ENCODE measurements at regions not wholly inside any gene's neighbourhood (a gene's known extent, or its start where the extent isn't known, plus 50 kb on each side); places are given as distances from the start of the nearest gene placed in this dataset.
A peak's percentile ranks its signal among the peaks of the same experiment; 100 is the strongest.

GRCh38 chr14:89648510-89648909 lies 231.5 kb upstream of the FOXN3 start:
- ATAC-seq = no peak
- peaks cover 4% of the 10 kb centered on the region for H3K36me3 Mint-ChIP-seq (ENCODE audit: low read depth)
- no peak overlapping the region for H3K4me3 Mint-ChIP-seq
- DNase-seq = no peak
- H3K27me3 Mint-ChIP-seq = no peaks in the 10 kb centered on the region
- no peaks in the 10 kb centered on the region for H3K4me1 Mint-ChIP-seq
- H3K9me3 ChIP-seq (ENCODE audit: control insufficient read depth, low read length, poor library complexity, severe bottlenecking) = no peaks in the 10 kb centered on the region
- no peak overlapping the region for H3K27ac Mint-ChIP-seq

- H3K9me3 ChIP-seq (ENCODE audit: control insufficient read depth, low read length, poor library complexity, severe bottlenecking) = no peaks in the 10 kb centered on the region
- Mint-ChIP-seq H3K36me3 (ENCODE audit: low read depth) (peaks cover 4% of the 10 kb centered on the region), H3K27me3 (no peaks in the 10 kb centered on the region), H3K4me3 (no peak overlapping the region), H3K27ac (no peak overlapping the region), H3K4me1 (peaks cover 2% of the 10 kb centered on the region)
- DNase-seq (no peak), ATAC-seq (no peak)
Observed at GRCh38 chr14:89646971-89647370, 229.9 kb upstream of the FOXN3 start.

- Mint-ChIP-seq H3K36me3 (ENCODE audit: low read depth) (peaks cover 4% of the 10 kb centered on the region), H3K27ac (no peak overlapping the region), H3K4me3 (no peak overlapping the region), H3K4me1 (peaks cover 15% of the 10 kb centered on the region), H3K27me3 (no peaks in the 10 kb centered on the region)
- no peak for ATAC-seq
- DNase-seq = no peak
- H3K9me3 ChIP-seq (ENCODE audit: control insufficient read depth, low read length, poor library complexity, severe bottlenecking) = no peaks in the 10 kb centered on the region
Observed at GRCh38 chr14:89644641-89645040, 227.6 kb upstream of the FOXN3 start.

- H3K4me3 Mint-ChIP-seq = peak overlapping the region; percentile 81
- H3K27me3 Mint-ChIP-seq = no peaks in the 10 kb centered on the region
- DNase-seq = no peak
- peaks cover 2% of the 10 kb centered on the region for H3K36me3 Mint-ChIP-seq (ENCODE audit: low read depth)
- peak; percentile 93 for ATAC-seq
- H3K9me3 ChIP-seq (ENCODE audit: control insufficient read depth, low read length, poor library complexity, severe bottlenecking) = no peaks in the 10 kb centered on the region
- peak overlapping the region; percentile 85 for H3K27ac Mint-ChIP-seq
- peaks cover 28% of the 10 kb centered on the region for H3K4me1 Mint-ChIP-seq
Observed at GRCh38 chr14:89641495-89642175, 224.6 kb upstream of the FOXN3 start.

DNA sequence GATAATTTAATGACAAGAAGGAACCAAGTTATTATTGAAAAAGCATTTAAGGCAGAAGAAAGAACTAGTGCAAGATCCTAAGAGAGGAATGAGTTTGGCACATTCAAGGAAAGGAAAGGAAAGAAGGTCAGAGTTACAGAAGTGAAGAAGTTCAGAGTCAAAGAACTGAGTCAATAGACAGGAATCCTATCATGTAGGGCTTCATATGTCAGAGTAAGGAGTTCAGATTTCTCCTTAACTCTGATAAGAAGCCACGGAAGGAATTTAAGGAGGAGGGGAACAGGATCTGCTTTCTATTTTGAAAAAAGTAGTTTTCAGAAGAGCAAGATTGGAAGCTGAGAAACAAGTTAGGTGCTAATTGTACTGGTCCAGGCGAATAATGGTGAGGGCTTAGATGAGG lies 223.1 kb upstream of the FOXN3 start:
- Mint-ChIP-seq H3K4me3 (no peak overlapping the region), H3K36me3 (ENCODE audit: low read depth) (peaks cover 2% of the 10 kb centered on the region), H3K27me3 (no peaks in the 10 kb centered on the region), H3K27ac (peak overlapping the region; percentile 85), H3K4me1 (peaks cover 28% of the 10 kb centered on the region)
- no peaks in the 10 kb centered on the region for H3K9me3 ChIP-seq (ENCODE audit: control insufficient read depth, low read length, poor library complexity, severe bottlenecking)
- no peak for ATAC-seq
- no peak for DNase-seq

DNA sequence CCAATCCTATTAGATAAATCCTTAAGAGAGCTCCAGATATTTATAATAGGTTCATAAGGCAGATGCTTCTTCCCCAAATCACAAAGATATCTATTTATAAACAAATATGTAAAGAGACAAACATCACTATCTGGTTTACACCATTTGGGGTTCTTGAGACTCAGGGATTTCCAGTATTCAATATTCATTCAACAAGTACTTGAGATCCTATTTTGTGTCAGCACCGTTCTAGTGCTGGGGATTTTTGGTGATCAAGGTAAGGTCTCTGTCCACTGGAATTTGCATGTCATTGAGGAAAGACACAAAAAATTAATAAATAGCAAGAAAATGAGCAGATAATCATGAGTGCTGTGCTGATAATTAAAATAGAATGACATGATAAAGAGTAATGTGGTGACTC lies 222.7 kb upstream of the FOXN3 start:
- peaks cover 2% of the 10 kb centered on the region for H3K36me3 Mint-ChIP-seq (ENCODE audit: low read depth)
- no peaks in the 10 kb centered on the region for H3K9me3 ChIP-seq (ENCODE audit: control insufficient read depth, low read length, poor library complexity, severe bottlenecking)
- no peaks in the 10 kb centered on the region for H3K27me3 Mint-ChIP-seq
- H3K4me1 Mint-ChIP-seq = peaks cover 28% of the 10 kb centered on the region
- peak overlapping the region; percentile 85 for H3K27ac Mint-ChIP-seq
- ATAC-seq (no peak), DNase-seq (no peak)
- H3K4me3 Mint-ChIP-seq = no peak overlapping the region

DNA sequence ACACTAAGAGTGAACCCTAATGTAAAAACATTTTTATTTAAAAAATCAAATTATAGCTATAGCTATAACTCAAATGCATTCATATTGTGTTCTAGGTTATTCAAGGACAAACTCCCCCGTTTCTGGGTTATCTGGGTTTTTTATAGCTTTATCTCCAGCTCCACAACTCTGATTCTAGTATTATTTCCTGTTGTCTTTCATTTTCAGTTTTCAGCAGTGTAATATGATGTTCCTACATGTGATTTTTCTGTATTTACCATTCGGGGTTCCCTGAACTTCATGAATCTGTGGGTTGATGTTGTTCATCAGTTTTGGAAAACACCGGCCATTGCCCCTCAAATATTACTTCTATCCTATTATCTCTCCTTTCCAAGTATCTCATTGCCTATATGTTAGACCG lies 221.9 kb upstream of the FOXN3 start:
- Mint-ChIP-seq H3K27me3 (no peaks in the 10 kb centered on the region), H3K4me1 (peaks cover 28% of the 10 kb centered on the region), H3K4me3 (peak overlapping the region; percentile 9), H3K27ac (peak overlapping the region; percentile 85), H3K36me3 (ENCODE audit: low read depth) (peaks cover 2% of the 10 kb centered on the region)
- DNase-seq = no peak
- no peaks in the 10 kb centered on the region for H3K9me3 ChIP-seq (ENCODE audit: control insufficient read depth, low read length, poor library complexity, severe bottlenecking)
- ATAC-seq = peak; percentile 32

GRCh38 chr14:89637581-89637980 lies 220.5 kb upstream of the FOXN3 start:
- no peaks in the 10 kb centered on the region for H3K9me3 ChIP-seq (ENCODE audit: control insufficient read depth, low read length, poor library complexity, severe bottlenecking)
- no peak overlapping the region for H3K27ac Mint-ChIP-seq
- H3K36me3 Mint-ChIP-seq (ENCODE audit: low read depth) = peaks cover 2% of the 10 kb centered on the region
- H3K27me3 Mint-ChIP-seq = no peaks in the 10 kb centered on the region
- ATAC-seq (no peak), DNase-seq (no peak)
- H3K4me1 Mint-ChIP-seq = peaks cover 27% of the 10 kb centered on the region
- no peak overlapping the region for H3K4me3 Mint-ChIP-seq

DNA sequence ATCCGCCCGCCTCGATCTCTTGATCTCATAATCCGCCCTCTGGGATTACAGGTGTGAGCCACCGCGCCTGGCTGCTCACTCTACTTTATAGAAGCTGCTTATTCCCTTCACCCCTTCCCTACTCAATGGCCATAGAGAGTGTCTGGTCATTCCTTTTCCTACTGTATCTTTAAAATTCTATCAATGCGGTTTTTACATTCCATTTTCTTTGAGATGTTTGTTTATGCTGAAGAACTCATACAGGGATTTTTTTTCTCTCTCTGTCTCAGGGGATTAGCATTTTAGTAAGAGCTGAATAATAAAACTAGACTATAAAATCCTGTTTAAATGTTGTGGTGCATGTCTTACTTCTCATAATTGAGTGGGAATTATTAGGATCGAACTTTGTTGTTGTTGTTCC lies 218.6 kb upstream of the FOXN3 start:
- ATAC-seq (no peak), DNase-seq (no peak)
- Mint-ChIP-seq H3K36me3 (ENCODE audit: low read depth) (peaks cover 5% of the 10 kb centered on the region), H3K4me3 (no peak overlapping the region), H3K27ac (no peak overlapping the region), H3K4me1 (peaks cover 21% of the 10 kb centered on the region), H3K27me3 (no peaks in the 10 kb centered on the region)
- H3K9me3 ChIP-seq (ENCODE audit: control insufficient read depth, low read length, poor library complexity, severe bottlenecking) = no peaks in the 10 kb centered on the region

DNA sequence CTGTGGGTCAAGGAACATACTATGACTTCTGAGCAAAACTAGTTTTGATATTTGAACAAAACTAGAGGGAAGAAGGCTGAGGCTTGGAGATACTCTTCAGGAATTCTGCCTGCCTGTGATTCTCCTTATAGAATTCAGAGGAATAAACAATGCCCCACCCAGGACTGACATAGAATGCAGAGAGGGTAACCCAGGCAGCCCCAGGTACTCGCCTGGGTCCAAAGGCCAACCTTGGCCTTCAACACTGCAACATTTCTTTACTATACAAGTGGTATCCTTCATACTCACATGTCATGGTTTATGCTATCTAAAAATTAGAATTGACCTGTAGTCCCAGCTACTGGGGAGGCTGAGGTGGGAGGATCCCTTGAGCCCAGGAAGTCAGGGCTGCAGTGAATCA lies 217.0 kb upstream of the FOXN3 start:
- H3K27me3 Mint-ChIP-seq = no peaks in the 10 kb centered on the region
- H3K36me3 Mint-ChIP-seq (ENCODE audit: low read depth) = peaks cover 3% of the 10 kb centered on the region
- H3K4me3 Mint-ChIP-seq = no peak overlapping the region
- H3K27ac Mint-ChIP-seq = no peak overlapping the region
- peaks cover 19% of the 10 kb centered on the region for H3K4me1 Mint-ChIP-seq
- ATAC-seq (no peak), DNase-seq (no peak)
- no peaks in the 10 kb centered on the region for H3K9me3 ChIP-seq (ENCODE audit: control insufficient read depth, low read length, poor library complexity, severe bottlenecking)

GRCh38 chr14:89630101-89630829 lies 213.2 kb upstream of the FOXN3 start:
- peaks cover 3% of the 10 kb centered on the region for H3K36me3 Mint-ChIP-seq (ENCODE audit: low read depth)
- no peak overlapping the region for H3K4me3 Mint-ChIP-seq

DNA sequence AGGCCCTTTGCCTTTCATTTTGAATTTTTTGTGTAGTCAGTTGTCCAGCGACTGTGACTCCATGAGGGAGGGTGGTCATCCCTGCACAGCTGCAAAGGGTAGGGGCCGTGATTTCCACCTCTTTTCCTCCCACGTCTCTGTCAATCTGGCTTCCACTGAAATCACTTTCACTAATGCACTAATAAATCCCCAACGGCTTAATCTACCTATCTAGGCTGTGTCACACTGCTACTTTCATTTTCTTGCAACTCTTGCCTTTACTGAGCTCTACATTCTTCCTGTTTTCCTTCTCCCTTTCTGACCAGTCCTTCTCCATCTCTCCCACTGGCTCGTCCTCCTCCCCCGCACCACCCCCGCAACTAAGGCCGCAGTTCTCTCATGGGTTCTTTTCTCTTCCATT lies 212.3 kb upstream of the FOXN3 start:
- no peak for DNase-seq
- Mint-ChIP-seq H3K27me3 (no peaks in the 10 kb centered on the region), H3K4me3 (no peak overlapping the region), H3K4me1 (peaks cover 12% of the 10 kb centered on the region), H3K36me3 (ENCODE audit: low read depth) (peaks cover 3% of the 10 kb centered on the region), H3K27ac (no peak overlapping the region)
- no peaks in the 10 kb centered on the region for H3K9me3 ChIP-seq (ENCODE audit: control insufficient read depth, low read length, poor library complexity, severe bottlenecking)
- ATAC-seq = no peak

More at GRCh38 chr14:89630101-89630829, 213.2 kb upstream of the FOXN3 start:
- ATAC-seq = no peak
- Mint-ChIP-seq H3K27me3 (no peaks in the 10 kb centered on the region), H3K27ac (no peak overlapping the region), H3K4me1 (peaks cover 12% of the 10 kb centered on the region)
- DNase-seq = no peak
- no peaks in the 10 kb centered on the region for H3K9me3 ChIP-seq (ENCODE audit: control insufficient read depth, low read length, poor library complexity, severe bottlenecking)

- no peaks in the 10 kb centered on the region for H3K27me3 Mint-ChIP-seq
- ATAC-seq (no peak), DNase-seq (no peak)
- no peak overlapping the region for H3K4me3 Mint-ChIP-seq
- no peak overlapping the region for H3K27ac Mint-ChIP-seq
- H3K9me3 ChIP-seq (ENCODE audit: control insufficient read depth, low read length, poor library complexity, severe bottlenecking) = no peaks in the 10 kb centered on the region
- peaks cover 12% of the 10 kb centered on the region for H3K4me1 Mint-ChIP-seq
- peaks cover 3% of the 10 kb centered on the region for H3K36me3 Mint-ChIP-seq (ENCODE audit: low read depth)
Observed at GRCh38 chr14:89628521-89628920, 211.5 kb upstream of the FOXN3 start.
